ENCODE measurements at regions not wholly inside any gene's neighbourhood (a gene's known extent, or its start where the extent isn't known, plus 50 kb on each side); places are given as distances from the start of the nearest gene placed in this dataset.

- Histone ChIP-seq H3K4me1 (ENCODE audit: control insufficient read depth in 5 of 5, insufficient read depth in 5 of 5, low read length in 5 of 5) (no peaks in the 10 kb centered on the region), H3K9ac (ENCODE audit: insufficient read depth in 1 of 2, low read length in 2 of 2) (no peak overlapping the region), H3K36me3 (ENCODE audit: control insufficient read depth in 4 of 4, insufficient read depth in 4 of 4, low read length in 4 of 4) (no peaks in the 10 kb centered on the region), H3K27me3 (ENCODE audit: control insufficient read depth in 3 of 3, insufficient read depth in 3 of 3, low read length in 2 of 3) (no peaks in the 10 kb centered on the region), H3K4me3 (no peak overlapping the region), H3K9me3 (ENCODE audit: control insufficient read depth in 4 of 4, insufficient read depth in 3 of 4, low read length in 3 of 4) (no peaks in the 10 kb centered on the region), H3K27ac (ENCODE audit: low read depth in 1 of 2, low read length in 1 of 2) (no peak overlapping the region)
- DNase-seq (no peak), ATAC-seq (ENCODE audit: insufficient read depth, low FRiP score) (no peak)
- TF ChIP-seq CTCF (IDR thresholded peaks at IDR 0.05; ENCODE audit: control extremely low read depth, extremely low read depth): no peak
- WGBS, 2 donors: 91 to 93% methylated on average over 5 of the region's 5 CpGs
Measured at GRCh38 chr4:138555108-138555507, 313.0 kb upstream of the SLC7A11 start.

GRCh38 chr4:138553001-138553845 is 311.1 kb upstream of the SLC7A11 start:
- DNase-seq (no peak), ATAC-seq (ENCODE audit: insufficient read depth, low FRiP score) (no peak)
- H3K9ac ChIP-seq (ENCODE audit: insufficient read depth in 1 of 2, low read length in 2 of 2): no peak overlapping the region
- TF ChIP-seq CTCF (IDR thresholded peaks at IDR 0.05; ENCODE audit: control extremely low read depth, extremely low read depth): no peak
- no peaks in the 10 kb centered on the region for H3K4me1 ChIP-seq (ENCODE audit: control insufficient read depth in 5 of 5, insufficient read depth in 5 of 5, low read length in 5 of 5)
- H3K36me3 ChIP-seq (ENCODE audit: control insufficient read depth in 4 of 4, insufficient read depth in 4 of 4, low read length in 4 of 4): no peaks in the 10 kb centered on the region
- H3K27ac ChIP-seq (ENCODE audit: low read depth in 1 of 2, low read length in 1 of 2): no peak overlapping the region
- no peaks in the 10 kb centered on the region for H3K9me3 ChIP-seq (ENCODE audit: control insufficient read depth in 4 of 4, insufficient read depth in 3 of 4, low read length in 3 of 4)
- no peaks in the 10 kb centered on the region for H3K27me3 ChIP-seq (ENCODE audit: control insufficient read depth in 3 of 3, insufficient read depth in 3 of 3, low read length in 2 of 3)
- H3K4me3 ChIP-seq: no peak overlapping the region
- WGBS, 2 donors: 71 to 93% methylated on average over 42 to 49 of the region's 49 CpGs

GRCh38 chr4:138542191-138542776 is 300.1 kb upstream of the SLC7A11 start:
- H3K27ac ChIP-seq (ENCODE audit: low read depth in 1 of 2, low read length in 1 of 2): no peak overlapping the region
- WGBS, 2 donors: 97 to 98% methylated on average over 1 of the region's 1 CpG
- H3K9ac ChIP-seq (ENCODE audit: insufficient read depth in 1 of 2, low read length in 2 of 2): no peak overlapping the region
- H3K27me3 ChIP-seq (ENCODE audit: control insufficient read depth in 3 of 3, insufficient read depth in 3 of 3, low read length in 2 of 3): peaks cover 0 to 2% (median 0%) of the 10 kb centered on the region in 3 donors
- DNase-seq: no peak
- ATAC-seq (ENCODE audit: insufficient read depth, low FRiP score): no peak
- H3K4me1 ChIP-seq (ENCODE audit: control insufficient read depth in 5 of 5, insufficient read depth in 5 of 5, low read length in 5 of 5): no peaks in the 10 kb centered on the region
- no peak for TF ChIP-seq CTCF (IDR thresholded peaks at IDR 0.05; ENCODE audit: control extremely low read depth, extremely low read depth)
- H3K36me3 ChIP-seq (ENCODE audit: control insufficient read depth in 4 of 4, insufficient read depth in 4 of 4, low read length in 4 of 4): no peaks in the 10 kb centered on the region
- peaks cover 0 to 4% (median 0%) of the 10 kb centered on the region in 4 donors for H3K9me3 ChIP-seq (ENCODE audit: control insufficient read depth in 4 of 4, insufficient read depth in 3 of 4, low read length in 3 of 4)
- H3K4me3 ChIP-seq: no peak overlapping the region
